NB4 (cell line): ENCODE measurements at regions not wholly inside any gene's neighbourhood (a gene's known extent, or its start where the extent isn't known, plus 50 kb on each side); places are given as distances from the start of the nearest gene placed in this dataset.
"Not testable (repeated sequence)": the region's sequence is repeated elsewhere in the genome, so short reads cannot be mapped to it uniquely, and the experiment has no call there.

Experiments
- CTCF ChIP-seq: IDR thresholded peaks from one replicate; pipeline ENCODE4 v1.5.1; 2012; ENCODE audit warnings: low read depth, low read length
- MAX ChIP-seq: IDR thresholded peaks from 2 replicates; pipeline ENCODE4 v1.6.1; 2011; ENCODE audit warnings: low read depth, low read length
- POLR2A ChIP-seq: IDR thresholded peaks from 2 replicates; pipeline ENCODE4 v1.6.1; 2011; ENCODE audit warnings: mild to moderate bottlenecking; ENCODE audit not compliant: insufficient read length; ENCODE audit errors: extremely low read depth

GRCh38 chr5:79879880-79880279, 111.2 kb downstream of the MTX3 start:
- not testable (repeated sequence) for TF ChIP-seq POLR2A, CTCF, MAX
